ENCODE measurements at regions not wholly inside any gene's neighbourhood (a gene's known extent, or its start where the extent isn't known, plus 50 kb on each side); places are given as distances from the start of the nearest gene placed in this dataset.
"Not testable (repeated sequence)": the region's sequence is repeated elsewhere in the genome, so short reads cannot be mapped to it uniquely, and the experiment has no call there.

- TF ChIP-seq, protein P1, sequence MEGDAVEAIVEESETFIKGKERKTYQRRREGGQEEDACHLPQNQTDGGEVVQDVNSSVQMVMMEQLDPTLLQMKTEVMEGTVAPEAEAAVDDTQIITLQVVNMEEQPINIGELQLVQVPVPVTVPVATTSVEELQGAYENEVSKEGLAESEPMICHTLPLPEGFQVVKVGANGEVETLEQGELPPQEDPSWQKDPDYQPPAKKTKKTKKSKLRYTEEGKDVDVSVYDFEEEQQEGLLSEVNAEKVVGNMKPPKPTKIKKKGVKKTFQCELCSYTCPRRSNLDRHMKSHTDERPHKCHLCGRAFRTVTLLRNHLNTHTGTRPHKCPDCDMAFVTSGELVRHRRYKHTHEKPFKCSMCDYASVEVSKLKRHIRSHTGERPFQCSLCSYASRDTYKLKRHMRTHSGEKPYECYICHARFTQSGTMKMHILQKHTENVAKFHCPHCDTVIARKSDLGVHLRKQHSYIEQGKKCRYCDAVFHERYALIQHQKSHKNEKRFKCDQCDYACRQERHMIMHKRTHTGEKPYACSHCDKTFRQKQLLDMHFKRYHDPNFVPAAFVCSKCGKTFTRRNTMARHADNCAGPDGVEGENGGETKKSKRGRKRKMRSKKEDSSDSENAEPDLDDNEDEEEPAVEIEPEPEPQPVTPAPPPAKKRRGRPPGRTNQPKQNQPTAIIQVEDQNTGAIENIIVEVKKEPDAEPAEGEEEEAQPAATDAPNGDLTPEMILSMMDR (IDR thresholded peaks at IDR 0.05), result not testable (repeated sequence)
- TF ChIP-seq POLR2A, EP300, POLR2AphosphoS5 (IDR thresholded peaks at IDR 0.05): not testable (repeated sequence)
These were observed 272.4 kb upstream of the NRSN1 start for GRCh38 chr6:23853566-23854133.
